ENCODE measurements at regions not wholly inside any gene's neighbourhood (a gene's known extent, or its start where the extent isn't known, plus 50 kb on each side); places are given as distances from the start of the nearest gene placed in this dataset.

GRCh38 chr4:10924274-10924673, 239.7 kb upstream of the CLNK start:
- TF ChIP-seq ZNF274 (IDR thresholded peaks at IDR 0.05; ENCODE audit: low read depth, low read length): no peak
- no peak overlapping the region for H3K4me3 ChIP-seq (ENCODE audit: low read length)

- no peak for TF ChIP-seq ZNF274 (IDR thresholded peaks at IDR 0.05; ENCODE audit: low read depth, low read length)
- no peak overlapping the region for H3K4me3 ChIP-seq (ENCODE audit: low read length)
These were observed 233.0 kb upstream of the CLNK start for GRCh38 chr4:10917566-10917965.

- no peak for TF ChIP-seq ZNF274 (IDR thresholded peaks at IDR 0.05; ENCODE audit: low read depth, low read length)
- H3K4me3 ChIP-seq (ENCODE audit: low read length): no peak overlapping the region
These were observed 213.5 kb upstream of the CLNK start for GRCh38 chr4:10898072-10898471.

- TF ChIP-seq ZNF274 (IDR thresholded peaks at IDR 0.05; ENCODE audit: low read depth, low read length): no peak
- no peak overlapping the region for H3K4me3 ChIP-seq (ENCODE audit: low read length)
These were observed 212.5 kb upstream of the CLNK start for GRCh38 chr4:10897076-10897475.

- TF ChIP-seq ZNF274 (IDR thresholded peaks at IDR 0.05; ENCODE audit: low read depth, low read length): no peak
- no peak overlapping the region; the same call in 1 of the 2 replicates for H3K4me3 ChIP-seq (ENCODE audit: low read length)
These were observed 208.8 kb upstream of the CLNK start for GRCh38 chr4:10893395-10893794.

- TF ChIP-seq ZNF274 (IDR thresholded peaks at IDR 0.05; ENCODE audit: low read depth, low read length): no peak
- no peak overlapping the region for H3K4me3 ChIP-seq (ENCODE audit: low read length)
These were observed 207.3 kb upstream of the CLNK start for GRCh38 chr4:10891866-10892265.

GRCh38 chr4:10889819-10890218, 205.3 kb upstream of the CLNK start:
- H3K4me3 ChIP-seq (ENCODE audit: low read length): no peak overlapping the region
- TF ChIP-seq ZNF274 (IDR thresholded peaks at IDR 0.05; ENCODE audit: low read depth, low read length): no peak

GRCh38 chr4:10879411-10880110, 195.0 kb upstream of the CLNK start:
- H3K4me3 ChIP-seq (ENCODE audit: low read length): no peak overlapping the region
- no peak for TF ChIP-seq ZNF274 (IDR thresholded peaks at IDR 0.05; ENCODE audit: low read depth, low read length)

- H3K4me3 ChIP-seq (ENCODE audit: low read length): no peak overlapping the region
These were observed 194.3 kb upstream of the CLNK start for GRCh38 chr4:10878861-10879260.

GRCh38 chr4:10877076-10877475, 192.5 kb upstream of the CLNK start:
- H3K4me3 ChIP-seq (ENCODE audit: low read length): no peak overlapping the region
- TF ChIP-seq ZNF274 (IDR thresholded peaks at IDR 0.05; ENCODE audit: low read depth, low read length): no peak

More at GRCh38 chr4:10878861-10879260, 194.3 kb upstream of the CLNK start:
- TF ChIP-seq ZNF274 (IDR thresholded peaks at IDR 0.05; ENCODE audit: low read depth, low read length): no peak

- TF ChIP-seq ZNF274 (IDR thresholded peaks at IDR 0.05; ENCODE audit: low read depth, low read length): no peak
- no peak overlapping the region for H3K4me3 ChIP-seq (ENCODE audit: low read length)
These were observed 190.7 kb upstream of the CLNK start for GRCh38 chr4:10875144-10875799.

GRCh38 chr4:10873809-10874208, 189.2 kb upstream of the CLNK start:
- no peak for TF ChIP-seq ZNF274 (IDR thresholded peaks at IDR 0.05; ENCODE audit: low read depth, low read length)
- H3K4me3 ChIP-seq (ENCODE audit: low read length): no peak overlapping the region

GRCh38 chr4:10872833-10873517, 188.4 kb upstream of the CLNK start:
- TF ChIP-seq ZNF274 (IDR thresholded peaks at IDR 0.05; ENCODE audit: low read depth, low read length): no peak
- peak overlapping the region; percentile 25; the same call in 1 of the 2 replicates for H3K4me3 ChIP-seq (ENCODE audit: low read length)

- no peak overlapping the region for H3K4me3 ChIP-seq (ENCODE audit: low read length)
- TF ChIP-seq ZNF274 (IDR thresholded peaks at IDR 0.05; ENCODE audit: low read depth, low read length): no peak
These were observed 182.1 kb upstream of the CLNK start for GRCh38 chr4:10866666-10867065.

- no peak for TF ChIP-seq ZNF274 (IDR thresholded peaks at IDR 0.05; ENCODE audit: low read depth, low read length)
These were observed 176.5 kb upstream of the CLNK start for GRCh38 chr4:10861036-10861435.

More at GRCh38 chr4:10861036-10861435, 176.5 kb upstream of the CLNK start:
- H3K4me3 ChIP-seq (ENCODE audit: low read length): no peak overlapping the region
